GM13977 (cell line): ENCODE measurements at regions not wholly inside any gene's neighbourhood (a gene's known extent, or its start where the extent isn't known, plus 50 kb on each side); places are given as distances from the start of the nearest gene placed in this dataset.

Experiments used
- DNase-seq: peaks from one replicate; pipeline ENCODE4 v3.0.0; 2012; ENCODE audit warnings: low spot score
- in situ Hi-C: fragments of 300-500 bp; cut with MboI; formaldehyde crosslinking; loops from one replicate; pipeline ENCODE4 v1.12.0; 2022; ENCODE audit warnings: low sequenced_read_pairs, low pct_unique_long_range_greater_than_20kb, mixed read lengths, inconsistent platforms; ENCODE audit not compliant: unreplicated experiment
- TF ChIP-seq, protein P1 (sequence below): IDR thresholded peaks from 2 replicates; pipeline ENCODE4 v1.5.1; 2012; ENCODE audit warnings: mild to moderate bottlenecking, control low read depth; ENCODE audit not compliant: insufficient read depth; ENCODE audit errors: extremely low read depth, missing control alignments

DNA sequence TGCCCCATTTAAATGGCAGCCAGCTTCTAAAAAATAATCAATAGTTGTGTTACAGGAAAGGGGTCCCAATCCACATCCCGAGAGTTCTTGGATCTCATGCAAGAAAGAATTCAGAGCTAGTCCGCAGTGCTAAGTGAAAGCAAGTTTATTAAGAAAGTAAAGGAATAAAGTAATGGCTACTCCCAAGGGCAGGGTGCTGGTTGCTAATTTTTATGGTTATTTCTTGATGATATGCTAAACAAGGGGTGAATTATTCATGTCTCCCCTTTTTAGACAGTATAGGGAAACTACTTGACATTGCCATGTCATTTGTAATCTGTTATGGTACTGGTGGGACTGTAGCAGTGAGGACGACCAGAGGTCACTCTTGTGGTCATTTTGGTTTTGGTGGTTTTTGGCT lies 591.3 kb downstream of the LRFN5 start:
- TF ChIP-seq, protein P1, sequence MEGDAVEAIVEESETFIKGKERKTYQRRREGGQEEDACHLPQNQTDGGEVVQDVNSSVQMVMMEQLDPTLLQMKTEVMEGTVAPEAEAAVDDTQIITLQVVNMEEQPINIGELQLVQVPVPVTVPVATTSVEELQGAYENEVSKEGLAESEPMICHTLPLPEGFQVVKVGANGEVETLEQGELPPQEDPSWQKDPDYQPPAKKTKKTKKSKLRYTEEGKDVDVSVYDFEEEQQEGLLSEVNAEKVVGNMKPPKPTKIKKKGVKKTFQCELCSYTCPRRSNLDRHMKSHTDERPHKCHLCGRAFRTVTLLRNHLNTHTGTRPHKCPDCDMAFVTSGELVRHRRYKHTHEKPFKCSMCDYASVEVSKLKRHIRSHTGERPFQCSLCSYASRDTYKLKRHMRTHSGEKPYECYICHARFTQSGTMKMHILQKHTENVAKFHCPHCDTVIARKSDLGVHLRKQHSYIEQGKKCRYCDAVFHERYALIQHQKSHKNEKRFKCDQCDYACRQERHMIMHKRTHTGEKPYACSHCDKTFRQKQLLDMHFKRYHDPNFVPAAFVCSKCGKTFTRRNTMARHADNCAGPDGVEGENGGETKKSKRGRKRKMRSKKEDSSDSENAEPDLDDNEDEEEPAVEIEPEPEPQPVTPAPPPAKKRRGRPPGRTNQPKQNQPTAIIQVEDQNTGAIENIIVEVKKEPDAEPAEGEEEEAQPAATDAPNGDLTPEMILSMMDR = no peak
- in situ Hi-C loops = no loop called here
- no peak for DNase-seq

DNA sequence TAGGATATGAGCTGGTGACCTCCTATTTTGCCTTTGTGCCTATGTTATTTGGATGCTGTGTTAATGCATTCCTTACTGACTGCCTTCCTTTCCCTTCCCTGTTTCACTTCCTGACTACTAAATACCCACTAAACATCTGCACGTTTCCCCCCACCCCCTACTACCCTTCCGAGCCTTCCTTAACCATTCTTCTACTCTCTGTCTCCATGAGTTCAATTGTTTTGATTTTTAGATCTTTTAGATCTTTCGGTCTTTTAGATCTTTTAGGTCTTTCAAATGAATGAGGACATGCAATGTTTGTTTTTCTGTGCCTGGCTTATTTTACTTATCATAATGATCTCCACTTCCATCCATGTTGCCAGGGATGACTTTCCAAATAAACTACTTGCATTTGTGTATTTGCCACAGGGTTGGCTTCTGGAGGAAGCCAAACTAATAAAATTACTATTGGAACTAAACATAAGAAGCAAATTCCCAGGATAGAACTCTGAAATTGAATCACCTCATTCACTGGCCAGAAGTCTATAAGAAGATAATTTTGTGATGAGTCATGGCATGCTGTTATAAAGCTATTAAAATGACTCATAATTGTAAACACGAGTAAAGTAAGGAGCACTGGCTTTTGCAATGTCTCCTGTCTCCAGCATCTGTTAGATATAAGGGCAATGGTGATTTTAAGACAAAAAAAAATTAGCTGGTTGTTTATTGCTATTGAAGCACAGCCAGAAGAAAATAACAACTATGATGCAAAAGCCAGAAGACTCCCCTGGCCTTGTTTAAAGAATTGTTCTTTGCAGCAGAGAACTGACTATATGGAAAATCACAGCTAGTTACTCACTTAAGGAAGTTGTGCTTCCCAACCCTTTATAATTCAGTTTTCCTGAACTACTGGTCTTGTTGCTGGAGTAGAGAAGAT lies 586.3 kb downstream of the LRFN5 start:
- in situ Hi-C loops = no loop called here
- TF ChIP-seq, protein P1 = no peak
- no peak for DNase-seq

DNA sequence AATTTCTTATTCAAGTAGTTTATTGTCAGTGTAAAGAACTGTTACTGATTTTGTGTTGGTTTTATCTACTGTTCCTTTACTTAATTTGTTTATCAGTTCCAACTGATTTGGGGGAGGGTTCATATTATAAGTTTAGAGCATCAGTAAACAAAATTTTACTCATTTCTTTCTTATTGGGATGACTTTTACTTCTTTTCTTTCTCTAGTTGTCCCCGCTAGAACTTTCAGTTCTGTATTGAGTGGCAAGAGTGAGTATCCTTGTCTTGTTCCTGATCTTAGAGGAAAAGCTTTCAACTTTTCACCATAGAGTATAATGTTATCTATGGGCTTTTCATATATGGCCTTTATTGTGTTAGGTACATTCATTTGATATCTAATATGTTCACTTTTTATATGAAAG lies 584.1 kb downstream of the LRFN5 start:
- in situ Hi-C loops = no loop called here
- TF ChIP-seq, protein P1 = no peak
- DNase-seq = no peak

DNA sequence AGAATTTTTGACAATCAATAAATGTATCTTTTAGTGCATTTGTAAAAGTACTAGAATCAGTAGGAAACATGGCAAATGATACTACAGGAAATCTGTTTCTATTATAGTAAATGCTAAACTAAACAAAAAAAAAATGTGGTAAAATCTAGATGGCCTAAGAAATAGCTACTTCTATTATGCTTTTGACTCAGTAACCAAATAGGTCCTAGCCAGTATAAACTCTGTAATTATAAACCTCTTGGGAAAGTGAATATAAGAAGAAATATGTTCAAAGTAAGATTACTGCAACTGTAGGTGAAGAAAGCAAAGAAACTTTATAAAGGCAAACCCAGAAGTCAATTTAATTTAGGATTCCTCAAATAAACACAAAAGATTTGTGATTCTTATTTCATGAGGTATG lies 581.2 kb downstream of the LRFN5 start:
- TF ChIP-seq, protein P1 = no peak
- in situ Hi-C loops = no loop called here
- DNase-seq = no peak

DNA sequence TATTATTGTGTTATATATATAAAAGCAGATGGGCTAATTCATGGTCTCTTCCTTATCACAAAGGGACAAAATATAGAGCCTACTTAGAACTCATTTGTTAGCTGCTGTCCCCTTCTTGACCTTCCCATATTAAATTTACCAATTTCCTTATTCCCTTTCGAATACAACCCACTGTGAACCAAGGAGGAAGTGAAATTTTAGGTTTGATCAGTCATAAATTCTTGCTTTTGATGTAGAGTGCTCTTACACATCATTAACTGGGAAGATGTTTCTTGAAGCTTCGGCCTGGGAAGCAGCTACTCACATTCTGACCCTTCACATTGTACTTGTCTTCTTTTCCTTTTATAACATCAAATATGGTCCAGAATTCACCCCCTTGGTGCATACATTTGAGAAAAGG lies 579.0 kb downstream of the LRFN5 start:
- TF ChIP-seq, protein P1 = no peak
- in situ Hi-C loops = no loop called here

DNA sequence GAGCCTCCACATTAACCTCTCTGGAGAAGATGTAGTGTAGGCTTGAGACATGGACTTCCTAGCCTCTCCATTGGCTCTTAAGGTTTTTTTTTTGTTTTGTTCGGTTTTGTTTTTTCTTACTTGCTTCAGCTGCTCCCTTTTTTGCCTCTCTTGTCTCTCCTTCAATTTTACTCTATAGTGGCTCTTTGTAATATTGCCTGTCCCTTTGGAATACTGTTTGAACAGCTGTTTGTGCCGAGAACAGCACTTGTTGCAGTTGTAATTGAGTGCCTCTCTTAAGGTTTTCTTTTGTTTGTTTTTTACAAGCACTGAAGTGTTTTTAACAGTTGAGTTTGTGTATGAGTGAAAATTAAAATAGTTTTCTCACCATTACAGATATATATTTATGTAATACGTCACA lies 567.7 kb downstream of the LRFN5 start:
- TF ChIP-seq, protein P1 = no peak
- in situ Hi-C loops = no loop called here

More for the DNA sequence above, 579.0 kb downstream of the LRFN5 start:
- no peak for DNase-seq

More for the DNA sequence above, 567.7 kb downstream of the LRFN5 start:
- DNase-seq = no peak
